A673 (cell line): ENCODE measurements at regions not wholly inside any gene's neighbourhood (a gene's known extent, or its start where the extent isn't known, plus 50 kb on each side); places are given as distances from the start of the nearest gene placed in this dataset.

ENCODE experiments used
- BruUV-seq: library from RNA; stranded (reverse); fragments of 400-500 nt; replicated peaks from 2 replicates; lab custom pipeline; 2021; lab: Mats Ljungman, UMichigan
- CTCF ChIA-PET: fragments of 300-600 bp; sonication (Branson Sonifier 250); formaldehyde crosslinking; loops from one replicate; lab custom pipeline; 2022; ENCODE audit warnings: antibody characterized with exemption; lab: Charles Lee
- POLR2A ChIA-PET: fragments of 300-600 bp; sonication (Branson Sonifier 250); formaldehyde crosslinking; loops from one replicate; lab custom pipeline; 2022; ENCODE audit warnings: antibody characterized with exemption; ENCODE audit not compliant: low non-redundant PET; lab: Charles Lee
- DNase-seq: peaks from one replicate; pipeline ENCODE4 v3.0.0-alpha.2; 2015; ENCODE audit warnings: low spot score
- H3K27ac ChIP-seq: fragments of 200-600 bp; sonication (generic); 2 replicates; pipeline ENCODE4 v1.5.1; 2016; ENCODE audit warnings: mixed run types, low read depth, mild to moderate bottlenecking, mixed read lengths, antibody characterized with exemption, low read length; ENCODE audit not compliant: poor library complexity, severe bottlenecking
- H3K27me3 ChIP-seq: fragments of 200-600 bp; sonication (generic); replicated peaks from 2 replicates; pipeline ENCODE4 v1.6.1; 2017; ENCODE audit warnings: mixed run types, low read depth, mild to moderate bottlenecking, mixed read lengths, antibody characterized with exemption, low read length; ENCODE audit not compliant: insufficient read depth, poor library complexity
- H3K36me3 ChIP-seq: fragments of 200-600 bp; sonication (generic); 2 replicates; pipeline ENCODE4 v1.6.1; 2016; ENCODE audit warnings: mixed run types, mild to moderate bottlenecking, mixed read lengths, antibody characterized with exemption, low read length; ENCODE audit not compliant: insufficient read depth, poor library complexity, severe bottlenecking
- H3K4me1 ChIP-seq: fragments of 200-600 bp; sonication (generic); 2 replicates; pipeline ENCODE4 v1.6.1; 2017; ENCODE audit warnings: mixed run types, mild to moderate bottlenecking, mixed read lengths, antibody characterized with exemption, low read length; ENCODE audit not compliant: insufficient read depth, poor library complexity, severe bottlenecking
- H3K4me3 ChIP-seq: fragments of 200-600 bp; sonication (generic); 2 replicates; pipeline ENCODE4 v1.5.1; 2016; ENCODE audit warnings: low read depth, mixed run types, mild to moderate bottlenecking, mixed read lengths, low read length; ENCODE audit not compliant: poor library complexity, severe bottlenecking
- H3K9me3 ChIP-seq: fragments of 200-600 bp; sonication (generic); 2 replicates; pipeline ENCODE4 v1.6.1; 2016; ENCODE audit warnings: mixed run types, low read depth, mild to moderate bottlenecking, mixed read lengths, antibody characterized with exemption, low read length; ENCODE audit not compliant: poor library complexity, severe bottlenecking
- CTCF ChIP-seq: fragments of 300-800, 200-600 bp; sonication (generic); conservative IDR thresholded peaks from 2 replicates; pipeline ENCODE4 v1.5.1; 2017; ENCODE audit warnings: low read depth, mild to moderate bottlenecking, antibody characterized with exemption, low read length, moderate library complexity, mixed read lengths
- EZH2 ChIP-seq: fragments of 200-600 bp; sonication (generic); IDR thresholded peaks from 2 replicates; pipeline ENCODE4 v1.6.1; 2017; ENCODE audit warnings: borderline replicate concordance, low read depth, mild to moderate bottlenecking, mixed read lengths, antibody characterized with exemption, low read length; ENCODE audit not compliant: poor library complexity, severe bottlenecking
- intact Hi-C: fragments of 100-400 bp; cut with micrococcal nuclease; formaldehyde crosslinking; loops from one replicate; pipeline ENCODE4 v1.10.0; 2022; ENCODE audit not compliant: unreplicated experiment

DNA sequence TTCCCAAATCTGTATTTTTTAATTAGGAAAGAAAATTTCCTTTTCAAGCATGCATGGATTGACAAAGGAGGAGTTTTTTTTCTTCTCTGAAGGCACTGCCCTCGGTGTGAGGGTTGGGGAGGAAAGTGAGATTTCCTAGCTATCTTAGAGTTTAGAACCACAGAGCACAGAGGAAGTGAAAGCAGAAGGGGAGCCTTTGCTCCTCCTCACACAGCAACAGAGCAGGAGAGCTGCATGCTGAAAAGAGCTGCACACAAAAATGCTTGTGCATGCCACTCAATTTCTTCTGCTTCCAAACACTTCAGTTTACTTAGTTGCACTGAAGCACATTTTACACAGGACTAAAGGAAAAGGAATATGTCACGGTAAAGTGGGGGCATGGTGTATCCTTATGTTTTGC lies 308.1 kb downstream of the GPATCH2 start:
- ChIA-PET POLR2A (no interaction called here), CTCF (no interaction called here)
- H3K27ac ChIP-seq: no peak overlapping the region
- intact Hi-C loops: no loop called here
- H3K36me3 ChIP-seq: no peaks in the 10 kb centered on the region
- no TSS peak for BruUV-seq
- no peak overlapping the region for H3K4me3 ChIP-seq
- no peak for DNase-seq
- H3K27me3 ChIP-seq: no peaks in the 10 kb centered on the region
- TF ChIP-seq EZH2: no peak
- no peak for TF ChIP-seq CTCF
- H3K4me1 ChIP-seq: no peaks in the 10 kb centered on the region
- no peaks in the 10 kb centered on the region for H3K9me3 ChIP-seq

- Histone ChIP-seq H3K27ac (no peak overlapping the region), H3K4me3 (no peak overlapping the region), H3K9me3 (no peaks in the 10 kb centered on the region), H3K4me1 (no peaks in the 10 kb centered on the region), H3K27me3 (no peaks in the 10 kb centered on the region), H3K36me3 (no peaks in the 10 kb centered on the region)
- CTCF ChIA-PET: no interaction called here
- intact Hi-C loops: no loop called here
- TF ChIP-seq EZH2: no peak
- no peak for TF ChIP-seq CTCF
- POLR2A ChIA-PET: no interaction called here
- DNase-seq: no peak
- no TSS peak for BruUV-seq
These were observed 315.5 kb downstream of the GPATCH2 start for GRCh38 chr1:217315346-217315745.

- TF ChIP-seq EZH2 (no peak), CTCF (no peak)
- Histone ChIP-seq H3K27ac (no peak overlapping the region), H3K4me3 (no peak overlapping the region), H3K27me3 (no peaks in the 10 kb centered on the region), H3K4me1 (no peaks in the 10 kb centered on the region), H3K36me3 (no peaks in the 10 kb centered on the region), H3K9me3 (no peaks in the 10 kb centered on the region)
- intact Hi-C loops: no loop called here
- no TSS peak for BruUV-seq
- DNase-seq: no peak
- ChIA-PET CTCF (no interaction called here), POLR2A (no interaction called here)
These were observed 317.8 kb downstream of the GPATCH2 start for GRCh38 chr1:217313096-217313495.
